ENCODE measurements at regions not wholly inside any gene's neighbourhood (a gene's known extent, or its start where the extent isn't known, plus 50 kb on each side); places are given as distances from the start of the nearest gene placed in this dataset.
"Not testable (repeated sequence)": the region's sequence is repeated elsewhere in the genome, so short reads cannot be mapped to it uniquely, and the experiment has no call there.

DNA sequence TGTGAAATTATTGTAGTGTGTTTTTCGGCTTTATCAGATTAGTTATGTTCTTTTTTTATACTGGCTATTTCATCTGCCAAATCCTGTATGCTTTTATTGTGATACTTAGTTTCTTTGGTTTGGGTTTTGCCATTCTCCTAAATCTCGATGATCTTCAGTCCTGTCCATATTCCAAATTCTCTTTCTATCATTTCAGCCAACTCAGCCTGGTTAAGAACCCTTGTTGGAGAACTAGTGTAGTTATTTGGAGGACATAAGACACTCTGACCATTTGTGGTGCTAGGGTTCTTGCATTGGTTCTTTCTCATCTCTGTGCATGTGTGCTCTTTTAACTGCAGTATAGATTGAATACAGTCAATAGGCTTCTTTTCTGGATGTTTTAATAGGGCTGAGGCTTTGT is 187.0 kb upstream of the CCNH start:
- TF ChIP-seq, protein P1, sequence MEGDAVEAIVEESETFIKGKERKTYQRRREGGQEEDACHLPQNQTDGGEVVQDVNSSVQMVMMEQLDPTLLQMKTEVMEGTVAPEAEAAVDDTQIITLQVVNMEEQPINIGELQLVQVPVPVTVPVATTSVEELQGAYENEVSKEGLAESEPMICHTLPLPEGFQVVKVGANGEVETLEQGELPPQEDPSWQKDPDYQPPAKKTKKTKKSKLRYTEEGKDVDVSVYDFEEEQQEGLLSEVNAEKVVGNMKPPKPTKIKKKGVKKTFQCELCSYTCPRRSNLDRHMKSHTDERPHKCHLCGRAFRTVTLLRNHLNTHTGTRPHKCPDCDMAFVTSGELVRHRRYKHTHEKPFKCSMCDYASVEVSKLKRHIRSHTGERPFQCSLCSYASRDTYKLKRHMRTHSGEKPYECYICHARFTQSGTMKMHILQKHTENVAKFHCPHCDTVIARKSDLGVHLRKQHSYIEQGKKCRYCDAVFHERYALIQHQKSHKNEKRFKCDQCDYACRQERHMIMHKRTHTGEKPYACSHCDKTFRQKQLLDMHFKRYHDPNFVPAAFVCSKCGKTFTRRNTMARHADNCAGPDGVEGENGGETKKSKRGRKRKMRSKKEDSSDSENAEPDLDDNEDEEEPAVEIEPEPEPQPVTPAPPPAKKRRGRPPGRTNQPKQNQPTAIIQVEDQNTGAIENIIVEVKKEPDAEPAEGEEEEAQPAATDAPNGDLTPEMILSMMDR (conservative IDR thresholded peaks at IDR 0.05) = no peak
- no peak overlapping the region for H3K27ac ChIP-seq

DNA sequence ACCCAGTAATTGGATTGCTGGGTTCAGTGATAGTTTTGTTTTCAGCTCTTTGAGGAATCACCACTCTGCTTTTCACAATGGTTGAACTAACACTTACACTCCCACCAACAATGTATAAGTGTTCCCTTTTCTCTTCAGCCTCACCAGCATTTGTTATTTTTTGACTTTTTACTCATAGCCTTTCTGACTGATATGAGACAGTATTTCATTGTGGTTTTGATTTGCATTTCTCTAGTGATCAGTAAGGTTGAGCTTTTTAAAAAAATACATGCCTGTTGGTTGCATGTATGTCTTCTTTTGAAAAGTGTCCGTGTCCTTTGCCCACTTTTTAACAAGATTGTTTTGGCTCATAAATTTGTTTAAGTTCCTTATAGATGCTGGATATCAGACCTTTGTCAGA is 185.7 kb upstream of the CCNH start:
- TF ChIP-seq, protein P1 (conservative IDR thresholded peaks at IDR 0.05) = no peak
- no peak overlapping the region for H3K27ac ChIP-seq

DNA sequence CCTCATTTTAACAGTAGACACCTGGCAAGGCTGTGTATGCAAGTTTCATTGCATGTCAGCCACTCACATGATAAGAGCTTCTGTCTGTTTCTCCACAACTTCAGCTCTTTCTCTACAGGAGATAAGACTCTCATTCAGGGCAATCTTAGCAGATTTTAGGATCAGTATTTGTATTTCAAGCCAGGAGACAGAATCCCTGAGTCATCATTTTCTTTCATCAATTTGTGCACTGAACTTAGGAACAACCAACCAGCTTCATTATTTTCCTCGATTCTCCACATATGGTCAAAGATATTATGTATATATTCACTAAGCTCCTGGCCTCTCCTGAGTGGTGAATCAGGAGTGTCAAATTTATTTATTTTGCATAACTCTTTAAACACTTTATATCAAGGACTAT is 181.8 kb upstream of the CCNH start:
- TF ChIP-seq, protein P1 (conservative IDR thresholded peaks at IDR 0.05) = no peak
- no peak overlapping the region for H3K27ac ChIP-seq

DNA sequence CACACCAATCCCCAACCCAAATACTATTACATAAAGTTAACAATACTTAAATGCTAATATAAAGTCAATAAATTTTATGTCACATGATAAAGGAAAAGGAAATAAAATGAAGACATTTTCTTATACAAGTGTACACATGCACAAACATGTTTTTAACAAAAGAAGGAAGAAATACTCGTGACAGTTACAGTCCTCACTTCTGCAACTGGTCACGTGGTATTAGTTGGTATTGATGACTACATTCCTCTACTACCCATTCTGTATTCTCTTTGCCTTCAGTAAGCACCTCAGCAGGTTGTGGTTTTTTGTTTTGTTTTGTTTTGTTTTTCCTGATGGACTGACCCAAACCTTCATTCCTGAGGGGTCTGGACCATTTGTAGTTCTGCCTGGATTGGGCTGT is 176.9 kb upstream of the CCNH start:
- TF ChIP-seq, protein P1 (conservative IDR thresholded peaks at IDR 0.05) = no peak
- no peak overlapping the region for H3K27ac ChIP-seq

DNA sequence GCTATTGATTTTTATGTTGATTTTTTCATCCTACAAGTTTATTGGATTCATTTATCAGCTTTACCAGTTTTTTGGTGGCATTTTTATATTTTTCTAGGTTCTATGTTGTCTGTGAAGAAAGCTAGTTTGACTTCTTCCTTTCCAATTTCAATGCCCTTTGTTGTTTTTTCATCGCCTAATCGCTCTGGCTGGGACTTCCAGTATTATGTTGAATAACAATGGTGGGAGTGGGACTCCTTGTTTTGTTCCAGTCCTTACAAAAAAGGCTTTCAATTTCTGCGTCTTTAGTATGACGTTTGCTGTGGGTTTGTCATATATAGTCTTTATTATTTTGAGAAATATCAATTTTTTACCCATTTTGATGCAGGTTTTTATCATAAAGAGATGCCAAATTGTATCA is 175.6 kb upstream of the CCNH start:
- TF ChIP-seq, protein P1 (conservative IDR thresholded peaks at IDR 0.05) = no peak
- no peak overlapping the region for H3K27ac ChIP-seq

DNA sequence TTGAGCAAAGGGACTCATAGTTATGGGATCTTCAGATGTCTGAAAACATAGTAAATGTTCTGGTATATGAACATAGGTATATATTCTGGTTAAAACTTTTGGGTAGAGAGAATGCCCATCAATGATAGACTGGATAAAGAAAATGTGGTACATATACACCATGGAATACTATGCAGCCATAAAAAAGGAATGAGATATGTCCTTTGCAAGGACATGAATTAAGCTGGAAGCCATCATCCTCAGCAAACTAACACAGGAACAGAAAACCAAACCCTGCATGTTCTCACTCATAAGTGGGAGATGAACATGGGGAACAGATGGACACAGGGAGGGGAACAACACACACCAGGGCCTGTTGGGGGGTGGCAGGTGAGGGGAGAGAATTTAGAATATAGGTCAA is 171.0 kb upstream of the CCNH start:
- H3K27ac ChIP-seq = not testable (repeated sequence)

DNA sequence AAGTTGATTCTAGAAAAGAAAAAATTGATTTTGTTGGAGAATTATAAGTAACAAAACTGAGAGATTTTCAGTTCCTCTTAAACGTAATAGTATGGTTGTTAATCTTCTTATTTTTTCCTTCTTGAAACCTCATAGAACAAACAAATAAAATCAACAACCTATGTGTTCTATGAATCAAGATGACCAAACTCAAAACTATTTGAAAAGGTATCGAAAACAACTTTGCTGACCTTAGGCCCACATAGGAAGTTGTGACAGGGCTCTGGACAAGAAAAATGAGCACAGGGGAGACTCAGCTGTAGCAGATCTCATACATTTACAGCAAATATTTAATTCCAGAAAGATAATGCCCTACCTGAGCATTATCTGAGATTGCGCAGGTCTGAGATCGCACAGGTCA is 169.4 kb upstream of the CCNH start:
- TF ChIP-seq, protein P1 (conservative IDR thresholded peaks at IDR 0.05) = no peak
- H3K27ac ChIP-seq = no peak overlapping the region

DNA sequence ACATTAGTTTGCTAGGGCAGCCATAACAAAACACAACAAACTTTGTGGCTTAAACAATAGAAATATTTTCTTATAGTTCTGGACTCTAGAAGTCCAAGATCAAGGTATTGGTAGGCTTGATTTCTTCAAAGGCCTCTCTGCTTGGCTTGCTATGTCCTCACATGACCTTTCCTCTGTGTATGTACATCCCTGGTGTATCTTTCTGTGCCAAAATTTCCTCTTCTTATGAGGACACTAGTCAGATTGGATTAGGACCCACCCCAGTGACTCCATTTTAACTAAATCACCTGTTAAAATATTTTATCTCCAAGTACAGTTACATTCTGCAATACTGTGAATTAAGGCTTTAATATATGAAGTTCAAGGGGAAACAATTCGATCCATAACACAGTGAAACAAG is 168.9 kb upstream of the CCNH start:
- TF ChIP-seq, protein P1 (conservative IDR thresholded peaks at IDR 0.05) = no peak
- H3K27ac ChIP-seq = no peak overlapping the region

Data from VCaP (cell line).